Stimulated activated CD4-positive, alpha-beta T cell treated with anti-CD3 and anti-CD28 coated beads, Interleukin-15, amount 100 ng/mL, for 48 hours (primary cell): ENCODE measurements at regions not wholly inside any gene's neighbourhood (a gene's known extent, or its start where the extent isn't known, plus 50 kb on each side); places are given as distances from the start of the nearest gene placed in this dataset.

ENCODE experiments used
- DNase-seq, 2 donors: peaks; one replicate each; pipeline ENCODE4 v3.0.0-alpha.2; 2020; ENCODE audit warnings: low read depth in 2 of 2

GRCh38 chr3:104825116-104825515 lies 541.6 kb upstream of the ALCAM start:
- no peak for DNase-seq

DNA sequence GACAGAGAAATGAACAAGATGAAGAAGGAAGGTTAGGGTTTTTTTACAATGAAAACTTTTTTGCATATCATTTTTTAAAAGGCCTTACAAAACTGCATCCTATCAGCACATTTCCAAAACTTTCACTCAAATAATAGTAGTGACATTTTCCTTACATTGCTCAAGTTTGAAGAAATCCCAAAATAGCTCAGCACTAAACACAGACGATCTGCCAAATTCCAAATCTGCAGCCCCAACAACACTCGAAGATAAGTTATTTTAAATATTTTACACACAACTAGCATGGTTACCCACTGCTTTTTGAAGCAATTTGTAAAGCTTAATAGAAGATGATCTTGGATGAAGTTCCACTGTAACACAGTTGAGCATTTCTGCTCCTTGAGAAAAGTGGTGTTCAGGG lies 535.6 kb upstream of the ALCAM start:
- DNase-seq = no peak

DNA sequence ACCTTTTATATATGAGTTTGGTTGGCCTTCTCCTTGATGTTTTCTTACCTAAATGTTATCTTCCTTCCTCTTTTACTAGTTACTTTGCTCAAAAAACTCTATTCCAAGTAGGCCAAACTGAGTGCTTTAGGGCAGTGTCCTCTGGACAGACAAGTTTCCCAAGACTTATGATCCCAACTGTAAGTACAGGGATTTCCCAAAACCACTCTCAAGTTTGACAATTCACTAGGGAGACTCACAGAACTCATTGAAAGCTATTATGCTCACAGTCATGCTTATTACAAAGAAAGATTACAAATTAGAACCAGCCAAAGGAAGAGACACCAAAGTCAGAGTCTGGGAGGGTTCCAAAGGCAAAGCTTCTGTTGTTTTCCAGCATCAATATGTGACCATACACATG lies 534.2 kb upstream of the ALCAM start:
- no peak for DNase-seq

DNA sequence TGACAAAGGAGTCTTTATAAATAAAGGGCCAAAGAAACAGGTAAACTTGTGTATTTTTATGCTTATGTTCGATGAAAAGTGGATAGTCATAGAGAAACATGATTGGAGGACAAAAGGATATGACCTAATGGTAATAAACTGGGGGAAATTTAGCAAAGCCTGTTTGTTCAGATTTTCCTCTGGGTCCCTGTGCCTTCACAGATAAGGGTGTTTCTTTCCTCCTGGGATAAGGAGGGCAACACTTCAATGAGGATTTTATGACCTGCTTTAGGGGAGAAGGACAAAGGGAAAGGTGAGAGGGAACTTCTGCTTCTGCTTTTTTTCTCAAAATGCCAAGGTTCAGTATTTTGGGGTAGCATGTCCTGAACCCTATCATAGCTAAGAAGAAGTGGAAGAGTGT lies 531.3 kb upstream of the ALCAM start:
- no peak for DNase-seq

DNA sequence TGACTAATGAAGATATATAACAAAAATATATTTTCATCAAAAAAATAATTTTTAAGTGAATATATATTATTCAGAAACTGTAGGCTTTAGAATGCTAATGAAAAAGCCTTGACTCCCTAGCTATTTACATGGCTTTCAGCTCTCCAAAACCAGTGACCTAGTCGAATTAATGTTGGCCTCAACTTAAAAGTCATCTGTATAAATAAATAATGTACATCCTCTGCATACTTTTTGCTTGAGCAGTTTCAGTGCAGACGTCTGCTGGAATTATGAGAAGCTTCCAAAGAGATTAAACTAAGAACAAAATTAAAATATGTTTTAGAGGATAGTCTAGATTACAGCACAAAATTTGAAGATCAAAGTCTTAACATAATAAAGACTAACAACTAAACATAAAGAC lies 520.4 kb upstream of the ALCAM start:
- no peak for DNase-seq

DNA sequence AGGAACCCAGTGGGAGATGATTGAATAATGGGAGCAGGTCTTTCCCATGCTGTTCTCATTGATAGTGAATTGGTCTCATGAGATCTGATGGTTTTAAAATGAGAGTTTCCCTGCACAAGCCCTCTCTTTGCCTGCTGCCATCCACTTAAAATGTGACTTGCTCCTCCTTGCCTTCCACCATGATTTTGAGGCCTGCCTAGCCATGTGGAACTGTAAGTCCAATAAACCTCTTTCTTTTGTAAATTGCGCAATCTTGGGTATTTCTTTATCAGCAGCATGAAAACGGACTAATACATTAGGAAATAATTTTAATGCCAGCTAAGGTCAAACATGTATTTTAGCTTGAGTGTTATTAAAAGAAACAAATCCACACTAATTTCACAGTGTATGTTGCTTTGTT lies 517.6 kb upstream of the ALCAM start:
- no peak for DNase-seq

DNA sequence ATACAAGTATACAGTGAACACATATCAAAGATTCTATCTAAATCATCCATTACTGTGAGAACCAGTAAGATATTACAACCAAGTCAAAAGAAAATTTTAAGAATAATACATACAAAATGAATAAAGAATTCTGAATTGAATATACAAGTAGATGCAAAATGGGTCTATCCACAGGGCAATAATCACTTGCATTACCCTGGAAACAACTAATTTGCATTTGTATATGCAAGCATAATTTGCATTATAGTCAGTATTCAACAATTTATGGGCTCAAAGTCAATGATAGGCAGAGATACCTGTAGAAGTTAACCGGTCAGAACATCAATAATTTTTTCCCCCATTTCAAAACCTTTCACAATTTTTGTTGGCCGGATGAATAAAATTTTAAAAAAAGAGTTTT lies 512.2 kb upstream of the ALCAM start:
- DNase-seq = no peak

DNA sequence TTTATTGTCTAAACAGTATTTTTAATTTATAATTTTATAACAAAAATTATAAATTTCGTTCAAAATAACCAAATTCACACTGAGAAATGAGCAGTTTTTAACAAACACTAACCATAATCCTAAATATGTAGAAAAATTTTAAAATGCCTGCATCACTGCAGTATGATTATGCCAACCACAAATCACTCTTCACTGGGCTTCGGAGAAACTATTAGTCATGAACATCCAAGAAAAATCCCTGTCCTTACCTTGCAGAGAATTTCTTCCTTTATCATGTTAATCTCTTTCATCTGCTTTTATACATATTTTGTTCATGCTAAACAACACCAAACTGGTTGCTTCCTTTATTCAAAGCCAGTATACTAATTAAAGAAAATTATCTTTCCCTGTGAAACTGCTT lies 511.0 kb upstream of the ALCAM start:
- DNase-seq = no peak

GRCh38 chr3:104856741-104857140 lies 510.0 kb upstream of the ALCAM start:
- no peak for DNase-seq

GRCh38 chr3:104868291-104868690 lies 498.4 kb upstream of the ALCAM start:
- DNase-seq = no peak

- no peak for DNase-seq
These were observed 496.4 kb upstream of the ALCAM start for GRCh38 chr3:104870276-104870675.

DNA sequence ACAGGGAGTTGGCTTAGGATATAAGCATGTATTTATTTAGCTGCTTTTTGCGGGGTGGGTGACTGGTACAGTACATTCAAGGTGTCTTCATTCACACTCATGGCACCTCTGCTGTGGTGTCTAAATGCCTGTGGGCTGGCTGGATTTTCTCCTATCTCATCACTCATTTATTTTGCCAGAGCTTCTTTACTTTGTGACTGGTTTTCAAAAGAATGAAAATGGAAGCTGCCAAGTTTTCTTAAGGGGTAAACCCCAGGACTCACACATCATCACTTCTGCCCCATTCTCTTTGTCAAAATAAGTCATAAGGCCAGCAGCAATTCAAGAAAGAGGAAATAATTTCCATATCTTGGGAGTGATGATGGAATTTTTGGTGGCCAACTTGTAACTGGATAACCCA lies 493.4 kb upstream of the ALCAM start:
- no peak for DNase-seq

GRCh38 chr3:104878395-104878794 lies 488.3 kb upstream of the ALCAM start:
- no peak for DNase-seq

DNA sequence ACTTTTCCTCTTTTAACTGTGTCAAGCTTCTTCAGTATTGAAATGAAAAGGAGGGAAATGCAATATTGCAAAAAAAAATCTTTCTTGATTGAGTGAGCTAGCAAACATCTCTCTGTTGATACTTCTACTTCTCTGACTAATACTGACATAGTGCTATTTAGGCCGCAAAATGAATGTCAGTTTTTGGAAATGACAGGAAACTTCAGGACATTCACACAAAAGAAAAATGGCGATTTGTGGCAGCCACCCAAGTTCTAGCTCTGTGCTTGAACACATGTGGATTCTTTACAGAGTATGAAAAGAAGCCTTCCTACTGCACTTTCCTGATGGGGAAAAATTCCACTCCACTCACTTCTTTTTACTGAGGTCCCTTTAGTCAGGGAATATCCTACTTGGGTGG lies 486.8 kb upstream of the ALCAM start:
- no peak for DNase-seq

- DNase-seq = no peak
These were observed 481.4 kb upstream of the ALCAM start for GRCh38 chr3:104885214-104885814.

- DNase-seq = no peak
These were observed 480.3 kb upstream of the ALCAM start for GRCh38 chr3:104886220-104886995.

- no peak for DNase-seq
These were observed 479.6 kb upstream of the ALCAM start for GRCh38 chr3:104887069-104887468.

- DNase-seq = no peak
These were observed 479.1 kb upstream of the ALCAM start for GRCh38 chr3:104887619-104888018.

- DNase-seq = no peak
These were observed 474.7 kb upstream of the ALCAM start for GRCh38 chr3:104892044-104892443.

DNA sequence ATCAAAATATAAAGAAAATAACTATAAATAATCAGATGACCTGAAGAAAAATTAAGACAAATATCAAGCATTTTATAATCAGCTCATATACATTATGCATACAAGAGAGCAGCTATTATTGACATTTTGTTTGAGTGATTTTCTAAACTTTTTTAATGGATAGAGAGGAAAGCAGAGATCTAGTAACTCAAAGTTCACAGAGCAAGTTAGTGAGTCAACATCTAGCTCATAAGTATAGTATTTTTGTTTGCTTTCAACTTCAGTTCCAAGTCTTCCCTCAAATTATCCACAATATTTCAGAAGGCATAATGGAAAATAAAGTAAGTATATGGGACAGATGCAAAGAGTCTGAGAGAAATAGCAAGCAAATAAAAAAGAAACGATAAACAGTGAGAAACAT lies 470.1 kb upstream of the ALCAM start:
- DNase-seq = no peak

GRCh38 chr3:104901396-104901795 lies 465.3 kb upstream of the ALCAM start:
- DNase-seq = no peak

- DNase-seq = no peak
These were observed 463.6 kb upstream of the ALCAM start for GRCh38 chr3:104903064-104903463.

DNA sequence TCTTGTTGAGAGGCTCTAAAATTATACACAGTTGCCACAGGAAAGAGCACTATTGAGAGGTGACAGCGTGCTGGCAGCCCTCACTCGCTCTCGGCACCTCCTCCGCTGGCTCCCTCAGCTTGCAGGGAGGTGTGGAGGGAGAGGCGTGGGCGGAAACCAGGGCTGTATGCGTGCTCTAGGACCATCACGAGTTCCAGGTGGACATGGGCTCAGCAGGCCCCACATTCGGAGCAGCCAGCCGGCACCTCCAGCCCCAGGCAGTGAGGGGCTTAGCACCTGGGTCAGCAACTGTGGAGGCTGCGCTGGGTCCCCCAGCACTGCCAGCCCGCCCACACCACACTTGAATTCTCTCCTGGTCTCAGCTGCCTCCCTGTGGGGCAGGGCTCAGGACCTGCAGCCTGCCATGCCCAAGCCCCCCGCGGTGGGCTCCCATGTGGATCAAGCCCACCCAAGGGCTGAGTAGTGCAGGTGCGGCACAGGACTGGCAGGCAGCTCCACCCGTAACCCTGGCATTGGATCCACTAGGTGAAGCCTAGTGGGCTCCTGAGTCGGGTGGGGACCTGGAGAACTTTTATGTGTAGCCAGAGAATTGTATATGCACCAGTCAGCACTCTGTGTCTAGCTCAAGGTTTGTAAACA lies 460.6 kb upstream of the ALCAM start:
- DNase-seq = no peak
